ENCODE measurements at regions not wholly inside any gene's neighbourhood (a gene's known extent, or its start where the extent isn't known, plus 50 kb on each side); places are given as distances from the start of the nearest gene placed in this dataset.

- no peak for DNase-seq
Observed at GRCh38 chr10:5311617-5312016, 53.1 kb upstream of the UCN3 start.

- no peak for DNase-seq
Observed at GRCh38 chr10:5314840-5315239, 49.9 kb upstream of the UCN3 start.
